ENCODE measurements at regions not wholly inside any gene's neighbourhood (a gene's known extent, or its start where the extent isn't known, plus 50 kb on each side); places are given as distances from the start of the nearest gene placed in this dataset.

DNA sequence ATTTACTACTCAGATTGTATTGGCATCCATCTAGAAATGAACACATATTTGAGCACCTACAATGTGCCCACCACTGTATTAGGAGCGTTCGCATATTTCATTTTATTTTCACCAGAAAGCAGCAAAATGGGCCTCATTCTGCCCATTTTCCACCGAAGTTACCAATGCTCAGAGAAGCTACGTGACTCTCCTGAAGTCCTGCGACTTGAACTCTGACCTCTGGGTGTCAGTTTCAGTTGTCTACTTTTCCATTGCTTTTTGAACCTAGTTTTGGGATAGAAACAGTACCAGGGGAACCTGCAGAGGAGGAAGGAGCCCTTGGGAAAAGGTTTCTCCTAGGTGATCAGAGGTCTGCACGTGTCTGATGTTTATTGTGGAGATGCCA is 139.1 kb upstream of the SDK2 start:
- TF ChIP-seq E2F3 (CRISPR knock-in tag; IDR thresholded peaks at IDR 0.05) = no peak
- no peak for TF ChIP-seq PML (IDR thresholded peaks at IDR 0.05; ENCODE audit: low read length)
- TF ChIP-seq CHD2 (IDR thresholded peaks at IDR 0.05; ENCODE audit: low read depth, low read length) = no peak
- TF ChIP-seq SMARCE1 (IDR thresholded peaks at IDR 0.05) = no peak
- TF ChIP-seq SMARCA5 (IDR thresholded peaks at IDR 0.05) = no peak
- TF ChIP-seq TSC22D4 (tag; IDR thresholded peaks at IDR 0.05) = no peak
- TF ChIP-seq FOXK2 (conservative IDR thresholded peaks at IDR 0.05 in 1 of 2, IDR thresholded peaks at IDR 0.05 in 1 of 2; ENCODE audit: low read depth in 2 of 2) = no peak
- no peak for TF ChIP-seq ZNF232 (CRISPR knock-in tag; IDR thresholded peaks at IDR 0.05)
- TF ChIP-seq TBL1XR1 (IDR thresholded peaks at IDR 0.05; ENCODE audit: low read length in 2 of 2) = no peak
